H1 (cell line): ENCODE measurements at regions not wholly inside any gene's neighbourhood (a gene's known extent, or its start where the extent isn't known, plus 50 kb on each side); places are given as distances from the start of the nearest gene placed in this dataset.

Experiments
- CBX5 ChIP-seq: fragments of 300-800, 300-1000 bp; sonication (generic); IDR thresholded peaks from 2 replicates; pipeline ENCODE4 v1.7.1; 2016; ENCODE audit warnings: antibody characterized with exemption, low read length, low read depth
- CTCF ChIP-seq, 3 experiments: IDR thresholded peaks; 1 replicate in 2 of 3; 2 replicates in 1 of 3; pipeline versions ENCODE4 v1.5.1 to v1.6.1; 2011; ENCODE audit warnings: low read length in 3 of 3, mild to moderate bottlenecking in 3 of 3, inconsistent platforms in 2 of 3, low read depth in 1 of 3, moderate library complexity in 1 of 3; ENCODE audit not compliant: insufficient read depth in 1 of 3; ENCODE audit errors: control extremely low read depth in 1 of 3
- EZH2 ChIP-seq: fragments of 200-600 bp; sonication (generic); IDR thresholded peaks from 2 replicates; pipeline ENCODE4 v1.7.1; 2012; ENCODE audit warnings: low read depth, mild to moderate bottlenecking, moderate library complexity, low read length, inconsistent platforms; ENCODE audit not compliant: severe bottlenecking
- KDM5A ChIP-seq: fragments of 200-600 bp; IDR thresholded peaks from 2 replicates; pipeline ENCODE4 v1.7.1; 2012; ENCODE audit warnings: mild to moderate bottlenecking, low read length, inconsistent platforms, mixed read lengths
- SIN3A ChIP-seq, 2 experiments: IDR thresholded peaks in 1 of 2; conservative IDR thresholded peaks in 1 of 2; 2 replicates each; pipeline ENCODE4 v1.6.1; 2011 to 2012; ENCODE audit warnings: low read length in 2 of 2, improper control_type of control experiment in 1 of 2, low read depth in 1 of 2, mild to moderate bottlenecking in 1 of 2

GRCh38 chr3:106817706-106818105, 559.5 kb upstream of the CCDC54 start:
- TF ChIP-seq CTCF (IDR thresholded peaks at IDR 0.05; ENCODE audit: control extremely low read depth in 1 of 3, insufficient read depth in 1 of 3, low read depth in 1 of 3, low read length in 3 of 3) (no peak), KDM5A (no peak), CBX5 (no peak), EZH2 (no peak), SIN3A (conservative IDR thresholded peaks at IDR 0.05 in 1 of 2, IDR thresholded peaks at IDR 0.05 in 1 of 2; ENCODE audit: low read depth in 1 of 2, low read length in 2 of 2) (no peak)
